Astrocyte (in vitro differentiated cells and primary cell): ENCODE measurements at regions not wholly inside any gene's neighbourhood (a gene's known extent, or its start where the extent isn't known, plus 50 kb on each side); places are given as distances from the start of the nearest gene placed in this dataset.

ENCODE experiments used
- CTCF ChIP-seq: IDR thresholded peaks from 2 replicates; pipeline ENCODE4 v1.5.1; 2011; ENCODE audit warnings: low read depth, mild to moderate bottlenecking, inconsistent platforms, low read length, moderate library complexity; ENCODE audit not compliant: insufficient read depth
- EZH2 ChIP-seq: IDR thresholded peaks from 2 replicates; pipeline ENCODE4 v1.6.1; 2012; ENCODE audit warnings: mild to moderate bottlenecking, low read length, inconsistent platforms; ENCODE audit not compliant: insufficient read depth

DNA sequence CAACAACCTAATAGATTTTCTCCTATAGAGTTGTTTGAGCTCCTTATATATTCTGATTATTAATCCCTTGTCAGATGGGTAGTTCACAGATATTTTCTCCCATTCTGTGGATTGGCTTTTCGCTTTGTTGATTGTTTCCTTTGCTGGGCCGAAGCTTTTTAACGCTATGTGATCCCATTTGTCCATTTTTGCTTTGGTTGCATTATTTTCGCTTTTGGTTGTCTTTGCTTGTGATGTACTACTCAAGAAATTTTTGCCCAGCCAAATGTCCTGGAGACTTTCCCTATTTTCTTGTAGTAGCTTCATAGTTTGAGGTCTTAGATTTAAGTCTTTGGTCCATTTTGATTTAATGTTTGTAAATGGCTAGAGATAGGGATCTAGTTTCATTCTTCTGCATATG, 258.4 kb upstream of the FAR2 start:
- TF ChIP-seq EZH2 (no peak), CTCF (no peak)
